MM.1S (cell line): ENCODE measurements at regions not wholly inside any gene's neighbourhood (a gene's known extent, or its start where the extent isn't known, plus 50 kb on each side); places are given as distances from the start of the nearest gene placed in this dataset.

ENCODE experiments used
- EZH2 ChIP-seq: fragments of 300-600 bp; sonication (generic); optimal IDR thresholded peaks from 2 replicates; pipeline ENCODE3; 2017; ENCODE audit warnings: low read depth, mild to moderate bottlenecking, antibody characterized with exemption, low read length, mixed read lengths
- TF ChIP-seq, protein P1 (sequence below): fragments of 300-600 bp; sonication (generic); IDR thresholded peaks from 2 replicates; pipeline ENCODE4 v1.5.1; 2016; ENCODE audit warnings: antibody characterized with exemption, low read length, mixed read lengths

DNA sequence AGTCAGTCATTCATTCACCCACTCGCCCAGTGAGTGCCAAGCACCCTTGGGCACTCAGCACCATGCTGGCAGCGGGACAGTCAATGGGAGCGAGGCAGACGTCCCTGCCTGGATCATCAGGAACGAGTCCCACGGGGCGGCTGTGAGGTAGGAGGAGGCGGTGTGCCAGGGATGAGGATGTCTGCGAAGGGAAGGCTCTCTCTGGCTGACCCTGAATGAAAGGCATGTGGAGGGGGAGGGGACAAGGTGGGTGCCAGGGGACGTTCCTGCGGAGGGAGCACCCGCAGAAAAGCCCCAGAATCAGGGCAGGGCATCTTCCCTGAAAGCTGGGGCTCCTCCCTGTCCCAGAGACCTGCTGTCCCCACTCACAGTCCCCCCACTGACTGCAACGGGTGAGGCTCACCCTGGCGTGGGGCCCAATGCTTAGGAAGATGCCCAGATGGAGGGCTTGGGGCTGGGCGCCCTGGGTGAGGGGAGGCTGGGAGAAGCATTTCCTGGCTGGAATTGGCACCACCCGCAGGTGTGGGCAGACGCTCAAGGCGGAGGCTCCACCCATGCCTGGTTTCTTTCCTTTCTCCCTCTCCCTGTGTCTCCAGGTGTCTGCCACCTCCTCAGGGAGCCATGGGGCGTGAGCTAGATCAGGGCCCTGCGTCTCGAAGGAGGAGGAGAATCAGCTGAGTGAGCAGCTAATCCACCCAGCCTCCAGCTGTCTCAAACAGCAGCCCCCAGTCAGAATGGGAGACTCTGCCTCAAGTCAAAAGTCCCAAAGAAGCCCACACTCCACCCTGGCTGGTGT, 179.0 kb upstream of the PPP1R26 start:
- TF ChIP-seq, protein P1, sequence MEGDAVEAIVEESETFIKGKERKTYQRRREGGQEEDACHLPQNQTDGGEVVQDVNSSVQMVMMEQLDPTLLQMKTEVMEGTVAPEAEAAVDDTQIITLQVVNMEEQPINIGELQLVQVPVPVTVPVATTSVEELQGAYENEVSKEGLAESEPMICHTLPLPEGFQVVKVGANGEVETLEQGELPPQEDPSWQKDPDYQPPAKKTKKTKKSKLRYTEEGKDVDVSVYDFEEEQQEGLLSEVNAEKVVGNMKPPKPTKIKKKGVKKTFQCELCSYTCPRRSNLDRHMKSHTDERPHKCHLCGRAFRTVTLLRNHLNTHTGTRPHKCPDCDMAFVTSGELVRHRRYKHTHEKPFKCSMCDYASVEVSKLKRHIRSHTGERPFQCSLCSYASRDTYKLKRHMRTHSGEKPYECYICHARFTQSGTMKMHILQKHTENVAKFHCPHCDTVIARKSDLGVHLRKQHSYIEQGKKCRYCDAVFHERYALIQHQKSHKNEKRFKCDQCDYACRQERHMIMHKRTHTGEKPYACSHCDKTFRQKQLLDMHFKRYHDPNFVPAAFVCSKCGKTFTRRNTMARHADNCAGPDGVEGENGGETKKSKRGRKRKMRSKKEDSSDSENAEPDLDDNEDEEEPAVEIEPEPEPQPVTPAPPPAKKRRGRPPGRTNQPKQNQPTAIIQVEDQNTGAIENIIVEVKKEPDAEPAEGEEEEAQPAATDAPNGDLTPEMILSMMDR: no peak
- TF ChIP-seq EZH2: no peak
